Vagina (tissue), 2 donors: ENCODE measurements at regions not wholly inside any gene's neighbourhood (a gene's known extent, or its start where the extent isn't known, plus 50 kb on each side); places are given as distances from the start of the nearest gene placed in this dataset.

Source experiments
- CTCF ChIP-seq, 3 experiments: fragments of 450-650 bp in 2 of 3; fragments of 200-600 bp in 1 of 3; sonication (generic) in 1 of 3; IDR thresholded peaks; one replicate each; pipeline ENCODE4 v1.5.1; 2017 to 2019; ENCODE audit warnings: antibody characterized with exemption in 3 of 3, mild to moderate bottlenecking in 2 of 3, moderate library complexity in 2 of 3
- POLR2A ChIP-seq, 2 donors: fragments of 450-650 bp; IDR thresholded peaks; one replicate each; pipeline ENCODE4 v1.6.1; 2017; ENCODE audit warnings: antibody characterized with exemption in 2 of 2, mild to moderate bottlenecking in 2 of 2, moderate library complexity in 2 of 2

GRCh38 chr1:193909406-193910082 is 723.1 kb upstream of the B3GALT2 start:
- TF ChIP-seq CTCF (IDR thresholded peaks at IDR 0.05) = no peak
- TF ChIP-seq POLR2A (IDR thresholded peaks at IDR 0.05) = no peak
